DMS53 treated with DMSO at 0.1 percent for 48 hours (cell line): ENCODE measurements at regions not wholly inside any gene's neighbourhood (a gene's known extent, or its start where the extent isn't known, plus 50 kb on each side); places are given as distances from the start of the nearest gene placed in this dataset.
"Not testable (repeated sequence)": the region's sequence is repeated elsewhere in the genome, so short reads cannot be mapped to it uniquely, and the experiment has no call there.

ENCODE experiments used
- DNase-seq: peaks from one replicate; lab custom pipeline; 2025; ENCODE audit not compliant: unreplicated experiment; lab: John Stamatoyannopoulos, UW

DNA sequence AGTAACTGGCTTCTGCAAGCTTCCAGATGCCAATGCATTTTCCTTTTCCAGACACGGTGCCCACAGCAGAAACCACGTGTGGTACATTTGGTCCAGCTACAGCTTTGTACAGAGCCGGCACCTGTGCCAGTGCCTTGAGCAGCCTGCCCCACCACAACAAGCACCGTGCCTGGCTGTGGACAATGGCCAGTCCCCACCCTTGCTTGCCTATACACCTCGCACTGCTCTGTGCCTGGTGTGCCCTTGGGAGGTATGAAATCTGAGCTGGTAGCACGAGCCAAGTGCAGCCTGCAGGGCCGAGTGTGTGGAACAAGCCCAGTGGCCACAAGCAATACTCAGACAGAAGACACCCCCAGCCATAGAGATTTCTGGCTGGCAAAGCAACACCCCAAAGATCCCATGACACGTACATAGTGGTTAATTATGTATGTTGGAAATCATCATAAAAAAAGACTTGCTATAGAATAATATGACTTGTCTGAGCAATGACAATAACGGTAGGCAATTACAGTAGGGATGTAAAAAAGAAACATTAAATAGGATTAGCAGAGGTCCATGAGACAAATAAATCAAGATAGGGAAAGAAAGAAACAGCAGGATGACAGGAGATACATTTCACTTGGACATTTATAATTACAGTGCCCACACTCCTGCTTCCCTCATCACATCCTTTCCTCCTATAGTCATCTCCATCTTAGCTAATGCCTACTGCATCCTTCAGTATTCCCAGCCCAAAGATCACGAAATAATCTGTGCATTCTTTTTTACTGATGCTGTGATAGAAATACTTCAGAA is 1399.5 kb downstream of the PCDH9 start:
- no peak for DNase-seq

DNA sequence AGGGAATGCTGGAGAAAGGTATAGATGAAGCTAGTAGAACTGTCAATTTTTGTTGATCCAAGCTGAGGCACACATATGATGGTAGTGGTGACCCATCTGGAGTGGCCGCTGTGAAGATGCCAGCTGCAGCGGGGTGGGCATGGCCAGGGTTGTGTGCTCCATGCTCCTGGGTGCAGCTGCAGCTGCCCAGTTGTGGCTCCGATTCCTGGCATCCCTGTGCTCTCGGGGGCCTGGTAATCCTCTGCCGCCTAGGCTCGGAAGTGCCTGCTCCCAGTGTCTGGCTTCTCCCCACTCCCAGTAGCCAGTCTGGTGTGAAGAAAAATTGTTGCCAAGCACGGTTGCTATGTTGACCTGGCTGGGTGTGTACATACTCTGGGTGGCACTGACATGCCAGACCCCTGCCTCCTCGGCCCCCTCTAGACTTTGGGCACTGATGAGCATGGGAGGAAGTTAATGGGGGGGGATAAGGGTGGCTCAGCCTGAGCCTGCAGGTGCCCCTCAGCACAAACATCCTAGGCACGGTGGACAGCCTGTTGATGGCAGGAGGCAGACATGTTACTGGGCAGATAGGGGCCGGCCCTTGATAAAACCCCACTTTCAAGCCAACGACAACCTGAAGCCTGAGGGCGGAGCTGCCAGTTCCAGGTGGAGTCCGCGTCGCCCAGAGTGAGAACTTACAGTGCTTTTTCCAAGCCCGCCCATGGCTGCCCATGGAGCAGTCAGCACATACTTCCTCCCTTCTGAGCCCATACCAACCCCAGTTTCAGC is 1400.7 kb downstream of the PCDH9 start:
- no peak for DNase-seq

GRCh38 chr13:65826657-65827056 is 1403.5 kb downstream of the PCDH9 start:
- no peak for DNase-seq

DNA sequence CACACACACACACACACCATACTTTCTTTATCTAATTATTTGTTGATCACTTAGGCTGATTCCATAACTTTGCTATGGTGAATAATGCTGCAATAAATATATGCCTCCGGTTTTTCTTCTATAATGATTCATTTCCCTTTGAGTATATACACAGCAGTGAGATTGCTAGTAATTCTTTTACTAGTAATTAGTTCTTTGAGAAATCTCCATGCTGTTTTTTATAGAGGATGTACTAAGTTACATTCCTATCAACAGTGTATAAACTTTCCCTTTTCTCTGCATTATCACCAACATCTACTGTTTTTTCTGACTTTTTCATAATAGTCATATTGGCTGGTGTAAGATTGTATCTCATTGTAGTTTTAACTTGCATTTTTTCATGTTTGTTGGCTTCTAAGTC is 1405.1 kb downstream of the PCDH9 start:
- no peak for DNase-seq

- no peak for DNase-seq
Observed at GRCh38 chr13:65808061-65808460, 1422.1 kb downstream of the PCDH9 start.

GRCh38 chr13:65803530-65804392 is 1426.4 kb downstream of the PCDH9 start:
- no peak for DNase-seq

GRCh38 chr13:65789815-65790214 is 1440.3 kb downstream of the PCDH9 start:
- no peak for DNase-seq

- DNase-seq = no peak
Observed at GRCh38 chr13:65787082-65787481, 1443.1 kb downstream of the PCDH9 start.

- no peak for DNase-seq
Observed at GRCh38 chr13:65784088-65784816, 1445.9 kb downstream of the PCDH9 start.

DNA sequence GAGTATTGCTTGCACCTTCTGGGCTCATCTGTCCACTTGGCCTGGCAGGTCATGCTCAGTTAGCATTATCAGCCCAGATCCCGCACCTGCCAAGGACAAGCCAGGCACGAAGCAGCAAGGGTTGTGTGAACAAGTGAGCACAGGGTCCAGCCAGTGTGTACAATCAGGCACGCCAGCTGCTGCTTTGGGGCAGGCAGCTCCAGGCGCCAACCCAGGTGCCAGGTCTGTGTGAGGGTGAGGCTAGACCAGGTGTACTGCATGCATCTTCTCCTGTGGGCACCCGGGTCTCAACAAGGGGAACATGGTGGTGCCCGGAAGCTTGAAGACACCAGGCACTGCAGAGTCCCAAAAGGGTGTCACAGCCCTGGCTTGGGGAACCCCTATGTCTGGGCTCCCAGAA is 1446.8 kb downstream of the PCDH9 start:
- DNase-seq = no peak

DNA sequence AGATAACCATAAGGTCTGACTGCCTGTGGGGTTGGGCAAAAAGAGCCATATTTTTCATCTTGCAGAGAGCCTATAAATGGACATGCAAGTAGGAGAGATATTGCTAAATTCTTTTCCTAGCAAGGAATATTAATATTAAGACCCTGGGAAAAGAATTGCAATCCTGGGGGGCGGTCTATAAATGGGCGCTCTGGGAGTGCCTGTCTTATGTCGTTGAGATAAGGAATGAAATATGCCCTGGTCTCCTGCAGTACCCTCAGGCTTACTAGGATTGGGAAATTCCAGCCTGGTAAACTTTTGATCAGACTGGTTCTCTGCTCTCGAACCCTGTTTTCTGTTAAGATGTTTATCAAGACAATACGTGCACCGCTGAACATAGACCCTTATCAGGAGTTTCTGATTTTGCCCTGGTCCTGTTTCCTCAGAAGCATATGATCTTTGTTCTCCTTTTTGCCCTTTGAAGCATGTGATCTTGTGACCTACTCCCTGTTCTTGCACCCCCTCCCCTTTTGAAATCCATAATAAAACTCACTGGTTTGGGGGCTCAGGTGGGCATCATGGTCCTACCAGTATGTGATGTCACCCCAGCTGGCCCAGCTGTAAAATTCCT is 1458.3 kb downstream of the PCDH9 start:
- not testable (repeated sequence) for DNase-seq

- no peak for DNase-seq
Observed at GRCh38 chr13:65768545-65768944, 1461.6 kb downstream of the PCDH9 start.

DNA sequence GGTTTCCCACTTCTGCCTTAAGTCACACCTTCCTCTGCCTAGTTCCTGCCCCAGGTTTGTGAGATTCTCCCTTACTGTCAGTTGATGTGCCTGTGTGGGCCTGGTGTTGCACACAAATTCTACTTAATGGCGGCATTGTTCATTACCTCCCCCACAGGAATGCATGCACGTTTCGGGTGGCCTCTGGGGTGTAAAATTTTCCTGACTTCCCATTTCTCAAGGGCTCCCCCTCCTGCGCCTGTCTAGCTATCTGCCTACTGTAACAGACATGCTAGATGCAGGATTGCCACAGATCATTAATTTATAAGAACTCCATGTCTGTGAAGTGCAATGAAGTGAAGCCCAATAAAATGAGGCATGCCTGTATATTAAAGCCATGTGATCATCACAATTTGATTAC is 1466.3 kb downstream of the PCDH9 start:
- no peak for DNase-seq

- DNase-seq = no peak
Observed at GRCh38 chr13:65762012-65762411, 1468.1 kb downstream of the PCDH9 start.

DNA sequence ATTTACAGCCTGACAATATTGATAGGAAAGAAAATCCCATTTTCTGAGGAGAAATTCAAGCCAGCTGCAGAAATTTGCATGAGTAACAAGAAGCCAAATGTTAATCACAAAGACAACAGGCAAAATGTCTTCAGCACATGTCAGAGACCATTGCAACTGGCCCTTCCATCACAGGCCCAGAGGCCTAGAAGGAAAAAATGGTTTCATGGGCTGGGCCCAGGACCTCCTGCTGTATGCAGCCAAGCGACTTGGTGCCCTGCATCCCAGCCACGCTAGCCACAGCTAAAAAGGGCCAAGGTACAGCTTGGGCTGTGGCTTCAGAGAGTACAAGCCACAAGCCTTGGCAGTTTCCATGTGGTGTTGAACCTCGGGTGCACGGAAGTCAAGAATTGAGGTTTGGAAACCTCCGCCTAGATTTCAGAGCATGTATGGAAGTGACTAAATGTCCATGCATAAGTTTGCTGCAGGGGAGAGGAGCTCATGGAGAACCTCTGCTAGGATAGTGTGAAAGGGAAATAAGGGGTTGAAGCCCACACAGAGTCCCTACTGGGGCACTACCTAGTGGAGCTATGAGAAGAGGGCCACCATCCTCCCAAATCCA is 1474.0 kb downstream of the PCDH9 start:
- no peak for DNase-seq

DNA sequence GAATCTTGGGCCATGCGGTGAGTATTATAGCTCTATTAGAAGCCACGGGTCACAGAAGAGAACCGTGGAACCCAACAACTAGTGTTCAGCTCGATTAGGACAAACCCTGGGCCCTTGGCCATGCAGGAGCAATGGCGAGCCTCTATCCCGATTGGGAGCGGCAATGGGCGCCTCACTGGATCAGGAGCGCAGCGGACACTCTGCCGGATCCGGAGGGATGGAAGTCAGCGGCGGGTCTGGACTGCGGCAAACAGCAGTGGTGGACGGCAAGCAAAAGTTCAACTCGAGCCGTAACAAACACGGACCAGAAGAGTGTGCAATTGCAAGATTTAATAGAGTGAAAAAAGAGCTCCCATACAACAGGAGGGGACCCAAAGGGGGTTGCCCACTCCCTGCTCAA is 1481.9 kb downstream of the PCDH9 start:
- no peak for DNase-seq

DNA sequence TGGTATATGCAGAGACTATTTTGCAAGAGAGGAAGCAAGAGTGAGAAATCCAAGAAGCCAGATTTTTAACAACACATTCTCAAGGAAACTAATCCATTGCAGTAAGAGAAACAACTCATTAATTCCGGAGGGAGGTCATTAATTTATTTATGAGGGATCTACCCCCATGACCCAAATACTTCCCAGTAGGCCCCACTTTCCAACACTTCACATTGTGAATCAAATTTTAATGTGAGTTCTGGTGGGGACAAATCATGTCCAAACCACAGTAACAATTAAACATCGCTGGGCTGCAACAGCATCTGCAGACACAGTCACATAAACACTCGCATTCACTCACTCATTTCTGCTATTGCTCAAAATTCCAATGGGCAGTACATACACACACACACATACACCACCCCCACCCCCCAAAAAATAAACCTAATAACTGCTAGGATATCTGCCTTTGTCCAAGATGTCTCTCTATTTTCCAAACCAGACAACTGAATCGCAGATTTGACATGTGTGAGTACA is 1483.7 kb downstream of the PCDH9 start:
- DNase-seq = no peak

GRCh38 chr13:65744836-65745235 is 1485.3 kb downstream of the PCDH9 start:
- no peak for DNase-seq

- DNase-seq = no peak
Observed at GRCh38 chr13:65733110-65733509, 1497.0 kb downstream of the PCDH9 start.

DNA sequence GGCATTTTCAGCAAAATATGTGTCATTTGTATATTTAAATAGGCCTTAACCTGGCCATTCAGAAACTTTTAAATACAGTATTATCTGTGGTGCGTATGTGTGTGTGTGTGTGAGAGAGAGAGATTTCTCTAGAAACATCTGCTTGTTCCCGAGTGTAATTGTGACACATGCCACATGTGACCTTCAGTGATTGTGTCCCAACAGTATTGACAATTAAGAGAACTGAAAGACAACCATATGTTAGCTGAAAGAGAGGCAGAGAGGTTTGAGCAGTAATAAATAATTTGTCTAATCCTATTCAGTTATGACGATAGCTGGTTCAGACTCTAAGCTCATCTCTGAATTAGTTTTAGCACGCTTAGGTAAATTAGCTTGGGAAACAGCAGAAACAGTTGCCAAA is 1503.1 kb downstream of the PCDH9 start:
- DNase-seq = no peak
